GM13976 (cell line): ENCODE measurements at regions not wholly inside any gene's neighbourhood (a gene's known extent, or its start where the extent isn't known, plus 50 kb on each side); places are given as distances from the start of the nearest gene placed in this dataset.

Source experiments
- DNase-seq: peaks from one replicate; pipeline ENCODE4 v3.0.0; 2012; ENCODE audit warnings: low spot score
- CTCF ChIP-seq: IDR thresholded peaks from 2 replicates; pipeline ENCODE4 v1.5.1; 2012; ENCODE audit warnings: borderline replicate concordance, mild to moderate bottlenecking; ENCODE audit not compliant: insufficient read depth; ENCODE audit errors: extremely low read depth, missing control alignments, control extremely low read depth
- in situ Hi-C: fragments of 300-500 bp; cut with MboI; formaldehyde crosslinking; loops from one replicate; pipeline ENCODE4 v1.12.0; 2022; ENCODE audit warnings: low sequenced_read_pairs, mixed read lengths, inconsistent platforms; ENCODE audit not compliant: unreplicated experiment

DNA sequence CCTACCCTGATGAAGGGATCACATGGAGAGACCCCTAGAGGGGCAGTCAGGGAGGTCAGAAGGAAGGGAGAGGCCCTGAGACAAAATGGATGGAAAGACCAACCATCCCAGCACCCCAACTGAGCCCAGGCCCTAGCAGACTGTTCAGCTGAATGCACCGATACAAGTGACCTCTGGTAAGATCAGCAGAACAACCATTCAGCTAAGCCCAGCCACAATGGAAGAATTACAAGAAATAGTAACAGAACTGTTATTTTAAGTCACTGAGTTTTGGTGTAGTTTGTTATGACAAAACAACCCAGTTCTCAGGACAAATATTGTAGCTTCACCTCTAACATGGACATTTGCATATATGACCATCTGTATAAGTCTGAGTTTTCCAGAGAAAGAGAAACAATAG, 210.4 kb upstream of the SVIL start:
- no peak for TF ChIP-seq CTCF
- DNase-seq = no peak
- in situ Hi-C loops = no loop called here

- in situ Hi-C loops = no loop called here
- DNase-seq = no peak
- TF ChIP-seq CTCF = no peak
Observed at GRCh38 chr10:29843143-29843542, 208.4 kb upstream of the SVIL start.

DNA sequence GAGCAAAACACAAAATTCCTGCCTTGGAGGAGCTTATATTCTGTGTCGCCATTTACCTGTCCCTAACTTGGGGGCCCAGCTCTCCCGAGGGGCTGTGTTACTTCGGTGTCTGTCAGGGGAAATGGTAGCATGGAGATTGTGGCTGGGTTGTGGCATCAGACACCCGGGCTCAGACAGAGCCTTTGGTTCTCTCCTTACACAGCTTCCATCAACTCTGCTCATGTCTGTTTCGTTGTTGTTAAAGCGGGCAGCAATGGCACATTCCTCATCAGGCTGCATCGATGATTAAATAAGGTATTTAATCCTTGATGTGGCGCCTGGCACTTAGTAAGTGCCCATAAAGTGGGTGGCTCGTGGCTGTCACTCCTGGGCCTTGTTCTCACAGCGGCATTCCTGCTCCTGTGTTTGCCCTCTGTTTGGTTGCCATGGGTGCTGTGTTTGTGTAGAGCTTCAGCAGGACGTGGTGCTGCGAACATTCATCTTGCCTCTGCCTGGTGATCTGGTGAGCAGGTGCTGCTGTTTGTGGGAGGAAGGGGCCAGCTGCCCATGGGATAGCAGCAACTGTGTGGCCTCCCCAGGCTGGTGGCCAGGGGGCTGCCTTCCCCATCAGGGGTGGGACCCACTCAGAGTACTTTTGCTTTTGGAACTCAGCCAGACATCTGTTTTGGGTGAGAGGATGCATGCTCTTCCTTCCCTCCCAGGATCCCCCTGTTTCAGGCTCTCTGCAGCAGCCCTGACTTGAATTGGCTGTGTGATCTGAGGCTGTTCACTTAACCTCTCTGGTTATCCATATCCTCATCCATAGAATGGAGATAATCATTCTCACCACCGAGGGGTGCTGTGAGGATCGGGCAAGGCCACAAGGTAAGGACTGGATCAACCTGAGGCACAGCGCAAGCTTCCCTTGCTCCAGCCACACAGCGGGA, 207.2 kb upstream of the SVIL start:
- TF ChIP-seq CTCF = no peak
- no peak for DNase-seq
- in situ Hi-C loops = no loop called here

DNA sequence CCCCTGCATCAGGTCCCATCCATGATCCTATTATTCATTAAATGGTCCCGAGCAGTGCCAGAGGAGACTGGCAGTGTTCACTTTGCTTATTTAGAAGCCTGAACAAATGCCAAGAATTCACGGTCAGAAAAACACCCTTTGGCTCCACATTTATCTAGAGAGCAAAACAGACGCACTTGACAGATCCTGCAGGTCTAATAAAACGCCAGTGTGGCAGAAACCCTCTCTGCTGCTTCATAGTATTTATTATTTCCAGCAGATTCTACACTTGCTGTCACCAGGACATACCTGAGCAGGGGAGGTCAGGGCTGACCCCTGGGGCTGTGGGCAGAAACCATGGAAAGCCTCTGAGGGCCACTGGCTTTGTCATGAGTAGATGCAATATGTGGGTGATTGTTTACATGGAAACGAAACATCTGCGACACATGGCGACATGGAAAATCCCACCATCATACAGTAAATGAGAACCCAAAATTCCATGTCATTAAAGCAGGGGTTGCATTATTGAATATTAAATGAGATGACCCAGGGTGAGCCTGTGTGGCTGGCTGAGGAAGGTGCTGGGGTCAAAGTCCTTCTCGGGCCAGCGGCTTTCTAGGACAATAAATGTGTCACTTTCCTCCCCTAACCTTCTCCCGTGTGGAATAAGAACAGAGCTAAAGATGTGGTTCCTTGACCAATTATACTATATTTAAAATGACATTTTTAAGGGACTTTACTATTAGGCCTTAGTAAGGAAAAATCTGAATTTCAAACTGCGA, 205.9 kb upstream of the SVIL start:
- DNase-seq = no peak
- in situ Hi-C loops = no loop called here
- no peak for TF ChIP-seq CTCF

DNA sequence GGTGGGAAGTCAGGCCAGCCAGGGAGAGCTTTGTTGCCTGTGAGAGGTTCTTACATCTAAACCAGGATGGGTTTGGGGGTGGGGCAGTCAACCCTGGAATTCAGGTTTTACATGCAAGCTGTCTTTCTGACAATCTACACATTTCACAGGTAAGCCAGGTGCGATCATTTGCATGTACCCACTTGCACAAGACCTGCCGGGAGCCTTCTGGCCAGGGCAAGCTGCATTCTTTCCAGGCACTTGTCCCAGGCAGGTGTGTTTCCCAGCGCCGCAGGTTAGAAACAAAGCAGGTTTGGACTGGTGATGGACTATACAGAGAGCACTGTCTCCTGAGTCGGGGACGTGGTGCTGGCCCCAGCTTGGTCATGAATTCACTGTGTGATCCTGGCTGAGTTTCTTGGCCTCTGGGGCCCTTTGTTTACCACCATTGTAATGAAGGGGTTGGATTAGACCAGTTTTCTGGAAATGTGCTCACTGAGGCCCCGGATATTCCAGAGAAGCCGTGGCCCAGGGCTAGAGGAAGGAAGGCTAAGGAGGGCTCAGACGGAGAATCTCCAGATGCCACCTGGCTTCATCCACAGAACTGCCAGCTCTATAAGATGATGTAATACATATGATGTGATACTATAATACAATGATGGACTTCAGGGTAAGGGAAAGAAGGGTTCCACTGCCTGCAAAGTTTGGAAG, 205.2 kb upstream of the SVIL start:
- no peak for TF ChIP-seq CTCF
- in situ Hi-C loops = no loop called here
- no peak for DNase-seq

GRCh38 chr10:29838539-29838938, 203.8 kb upstream of the SVIL start:
- no peak for DNase-seq
- in situ Hi-C loops = no loop called here

More at GRCh38 chr10:29838539-29838938, 203.8 kb upstream of the SVIL start:
- no peak for TF ChIP-seq CTCF
